Eye (tissue), 1 donor: ENCODE measurements at regions not wholly inside any gene's neighbourhood (a gene's known extent, or its start where the extent isn't known, plus 50 kb on each side); places are given as distances from the start of the nearest gene placed in this dataset.
A peak's percentile ranks its signal among the peaks of the same experiment; 100 is the strongest.

ENCODE experiments used
- DNase-seq: peaks from one replicate; pipeline ENCODE4 v3.0.0-alpha.2; 2015

- DNase-seq: peak; percentile 38
Measured at GRCh38 chr16:49910541-49911071, 54.7 kb upstream of the ZNF423 start.

GRCh38 chr16:49911430-49911829 lies 55.5 kb upstream of the ZNF423 start:
- DNase-seq: no peak

GRCh38 chr16:49912721-49913120 lies 56.8 kb upstream of the ZNF423 start:
- no peak for DNase-seq

- no peak for DNase-seq
Measured at GRCh38 chr16:49913720-49914119, 57.8 kb upstream of the ZNF423 start.

GRCh38 chr16:49914657-49915056 lies 58.7 kb upstream of the ZNF423 start:
- no peak for DNase-seq

- no peak for DNase-seq
Measured at GRCh38 chr16:49918257-49918656, 62.3 kb upstream of the ZNF423 start.

GRCh38 chr16:49919327-49919726 lies 63.4 kb upstream of the ZNF423 start:
- no peak for DNase-seq

GRCh38 chr16:49920397-49920796 lies 64.5 kb upstream of the ZNF423 start:
- no peak for DNase-seq

GRCh38 chr16:49921106-49921505 lies 65.2 kb upstream of the ZNF423 start:
- no peak for DNase-seq

GRCh38 chr16:49921791-49922456 lies 66.0 kb upstream of the ZNF423 start:
- peak; percentile 91 for DNase-seq

- DNase-seq: no peak
Measured at GRCh38 chr16:49923411-49923810, 67.5 kb upstream of the ZNF423 start.

- DNase-seq: no peak
Measured at GRCh38 chr16:49924078-49924477, 68.2 kb upstream of the ZNF423 start.

GRCh38 chr16:49926941-49927340 lies 71.0 kb upstream of the ZNF423 start:
- DNase-seq: no peak

GRCh38 chr16:49928176-49929041 lies 72.5 kb upstream of the ZNF423 start:
- DNase-seq: no peak

- no peak for DNase-seq
Measured at GRCh38 chr16:49929626-49930025, 73.7 kb upstream of the ZNF423 start.

GRCh38 chr16:49930841-49931240 lies 74.9 kb upstream of the ZNF423 start:
- no peak for DNase-seq

GRCh38 chr16:49931266-49931665 lies 75.4 kb upstream of the ZNF423 start:
- DNase-seq: no peak

GRCh38 chr16:49931916-49932315 lies 76.0 kb upstream of the ZNF423 start:
- DNase-seq: no peak

GRCh38 chr16:49932434-49932833 lies 76.5 kb upstream of the ZNF423 start:
- peak; percentile 43 for DNase-seq

GRCh38 chr16:49932946-49933345 lies 77.0 kb upstream of the ZNF423 start:
- peak; percentile 71 for DNase-seq

- DNase-seq: no peak
Measured at GRCh38 chr16:49936791-49937190, 80.9 kb upstream of the ZNF423 start.

GRCh38 chr16:49937886-49938285 lies 82.0 kb upstream of the ZNF423 start:
- no peak for DNase-seq

- DNase-seq: no peak
Measured at GRCh38 chr16:49939495-49939894, 83.6 kb upstream of the ZNF423 start.
